ENCODE measurements at regions not wholly inside any gene's neighbourhood (a gene's known extent, or its start where the extent isn't known, plus 50 kb on each side); places are given as distances from the start of the nearest gene placed in this dataset.

- TF ChIP-seq CTCF (IDR thresholded peaks at IDR 0.05; ENCODE audit: extremely low read depth, low read depth, low read length), result no peak
- Histone ChIP-seq H3K79me2 (ENCODE audit: insufficient read depth, low read length) (no peaks in the 10 kb centered on the region), H3K27me3 (ENCODE audit: insufficient read depth, low read length) (no peaks in the 10 kb centered on the region), H3K36me3 (ENCODE audit: insufficient read depth, low read length) (no peaks in the 10 kb centered on the region), H2AFZ (ENCODE audit: low read length) (no peak overlapping the region), H3K9me3 (ENCODE audit: low read depth, low read length) (no peaks in the 10 kb centered on the region), H3K4me2 (ENCODE audit: insufficient read depth, low read length) (no peak overlapping the region), H4K20me1 (ENCODE audit: insufficient read depth, low read length) (no peaks in the 10 kb centered on the region), H3K27ac (ENCODE audit: low read depth, low read length) (no peak overlapping the region), H3K4me1 (ENCODE audit: insufficient read depth, low read length) (no peaks in the 10 kb centered on the region), H3K4me3 (ENCODE audit: insufficient read depth, low read length) (no peak overlapping the region)
- no peak for DNase-seq (ENCODE audit: insufficient read length, low spot score, missing footprints)
These were observed 328.9 kb downstream of the LTN1 start for GRCh38 chr21:28663754-28664153.

GRCh38 chr21:28663111-28663693 lies 329.5 kb downstream of the LTN1 start:
- Histone ChIP-seq H2AFZ (ENCODE audit: low read length) (peak overlapping the region; percentile 39), H3K79me2 (ENCODE audit: insufficient read depth, low read length) (no peaks in the 10 kb centered on the region), H3K4me3 (ENCODE audit: insufficient read depth, low read length) (no peak overlapping the region), H3K27ac (ENCODE audit: low read depth, low read length) (no peak overlapping the region), H3K36me3 (ENCODE audit: insufficient read depth, low read length) (no peaks in the 10 kb centered on the region), H4K20me1 (ENCODE audit: insufficient read depth, low read length) (no peaks in the 10 kb centered on the region), H3K9me3 (ENCODE audit: low read depth, low read length) (no peaks in the 10 kb centered on the region), H3K4me2 (ENCODE audit: insufficient read depth, low read length) (no peak overlapping the region), H3K4me1 (ENCODE audit: insufficient read depth, low read length) (no peaks in the 10 kb centered on the region), H3K27me3 (ENCODE audit: insufficient read depth, low read length) (no peaks in the 10 kb centered on the region)
- DNase-seq (ENCODE audit: insufficient read length, low spot score, missing footprints), result no peak
- TF ChIP-seq CTCF (IDR thresholded peaks at IDR 0.05; ENCODE audit: extremely low read depth, low read depth, low read length), result peak; percentile 32

GRCh38 chr21:28657566-28657965 lies 335.1 kb downstream of the LTN1 start:
- Histone ChIP-seq H3K4me2 (ENCODE audit: insufficient read depth, low read length) (peak overlapping the region; percentile 3), H3K27ac (ENCODE audit: low read depth, low read length) (no peak overlapping the region), H3K4me3 (ENCODE audit: insufficient read depth, low read length) (no peak overlapping the region), H4K20me1 (ENCODE audit: insufficient read depth, low read length) (no peaks in the 10 kb centered on the region), H3K4me1 (ENCODE audit: insufficient read depth, low read length) (peaks cover 8% of the 10 kb centered on the region), H3K79me2 (ENCODE audit: insufficient read depth, low read length) (no peaks in the 10 kb centered on the region), H2AFZ (ENCODE audit: low read length) (peak overlapping the region; percentile 56), H3K36me3 (ENCODE audit: insufficient read depth, low read length) (no peaks in the 10 kb centered on the region), H3K27me3 (ENCODE audit: insufficient read depth, low read length) (no peaks in the 10 kb centered on the region), H3K9me3 (ENCODE audit: low read depth, low read length) (no peaks in the 10 kb centered on the region)
- no peak for TF ChIP-seq CTCF (IDR thresholded peaks at IDR 0.05; ENCODE audit: extremely low read depth, low read depth, low read length)
- DNase-seq (ENCODE audit: insufficient read length, low spot score, missing footprints), result no peak

DNA sequence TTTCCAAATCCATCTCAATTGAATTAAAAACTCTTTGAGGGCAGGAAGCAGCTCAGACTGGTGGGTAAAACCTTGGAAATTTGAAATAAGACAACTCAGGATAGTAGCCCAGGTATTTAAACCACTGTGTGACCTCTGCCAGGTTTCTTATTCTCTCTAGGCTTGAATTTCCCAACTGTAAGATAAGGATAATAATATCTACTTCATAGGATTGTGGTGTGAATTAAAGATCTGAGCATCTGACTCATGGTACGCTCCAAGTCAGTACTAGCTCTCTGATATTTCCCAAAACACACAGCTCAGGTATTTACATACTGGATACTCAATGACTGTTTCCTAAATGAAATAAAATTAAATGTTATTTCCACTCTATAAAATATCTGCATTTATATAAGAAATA lies 337.2 kb downstream of the LTN1 start:
- Histone ChIP-seq H3K27ac (ENCODE audit: low read depth, low read length) (no peak overlapping the region), H4K20me1 (ENCODE audit: insufficient read depth, low read length) (no peaks in the 10 kb centered on the region), H3K9me3 (ENCODE audit: low read depth, low read length) (no peaks in the 10 kb centered on the region), H3K4me3 (ENCODE audit: insufficient read depth, low read length) (no peak overlapping the region), H2AFZ (ENCODE audit: low read length) (no peak overlapping the region), H3K27me3 (ENCODE audit: insufficient read depth, low read length) (no peaks in the 10 kb centered on the region), H3K4me2 (ENCODE audit: insufficient read depth, low read length) (no peak overlapping the region), H3K36me3 (ENCODE audit: insufficient read depth, low read length) (no peaks in the 10 kb centered on the region), H3K4me1 (ENCODE audit: insufficient read depth, low read length) (peaks cover 8% of the 10 kb centered on the region), H3K79me2 (ENCODE audit: insufficient read depth, low read length) (no peaks in the 10 kb centered on the region)
- no peak for DNase-seq (ENCODE audit: insufficient read length, low spot score, missing footprints)
- no peak for TF ChIP-seq CTCF (IDR thresholded peaks at IDR 0.05; ENCODE audit: extremely low read depth, low read depth, low read length)

Data from osteoblast (primary cell).